ENCODE measurements at regions not wholly inside any gene's neighbourhood (a gene's known extent, or its start where the extent isn't known, plus 50 kb on each side); places are given as distances from the start of the nearest gene placed in this dataset.

DNA sequence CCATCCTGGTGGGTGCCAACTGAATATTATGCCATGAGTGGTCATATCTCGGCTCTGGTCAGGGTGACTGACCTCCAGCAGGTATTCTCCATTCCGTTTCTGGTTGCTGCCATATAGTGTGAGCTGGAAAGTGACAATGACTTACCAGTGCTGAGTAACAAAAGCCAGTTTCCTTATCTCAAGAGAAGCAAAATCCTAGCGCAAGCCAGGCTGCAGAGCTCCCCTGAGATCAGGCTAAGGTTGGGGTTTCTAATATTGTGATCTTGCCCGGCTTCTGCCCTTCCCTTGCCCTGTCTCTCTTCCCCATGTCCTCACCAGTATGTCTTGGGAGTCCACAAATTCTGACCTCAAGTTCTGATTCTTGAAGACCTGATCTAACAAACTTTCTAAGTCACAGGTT is 271.3 kb upstream of the SPTLC3 start:
- H3K9me3 ChIP-seq (ENCODE audit: insufficient read depth, low read length, severe bottlenecking): no peaks in the 10 kb centered on the region
- ATAC-seq (ENCODE audit: insufficient read depth, low read depth) (no peak), DNase-seq (no peak)
- no peaks in the 10 kb centered on the region for H3K79me2 ChIP-seq (ENCODE audit: insufficient read depth, low read length)
- no peak overlapping the region for H3K4me3 ChIP-seq (ENCODE audit: low read depth in 1 of 2, low read length in 2 of 2)
- H3K9ac ChIP-seq (ENCODE audit: low read depth, low read length): no peak overlapping the region
- H3K4me2 ChIP-seq (ENCODE audit: insufficient read depth, low read length): no peak overlapping the region
- no peaks in the 10 kb centered on the region for H3K36me3 ChIP-seq (ENCODE audit: insufficient read depth, low read length)
- no peak overlapping the region for H2AFZ ChIP-seq (ENCODE audit: low read depth, low read length)
- TF ChIP-seq EZH2 (IDR thresholded peaks at IDR 0.05; ENCODE audit: borderline replicate concordance, low read depth, low read length, severe bottlenecking): no peak
- TF ChIP-seq CTCF (IDR thresholded peaks at IDR 0.05; ENCODE audit: borderline replicate concordance, extremely low read depth, low read length, poor library complexity, severe bottlenecking): no peak
- H4K20me1 ChIP-seq (ENCODE audit: insufficient read depth, low read length): no peaks in the 10 kb centered on the region
- H3K4me1 ChIP-seq (ENCODE audit: insufficient read depth, low read length): no peaks in the 10 kb centered on the region
- peaks cover 15% of the 10 kb centered on the region for H3K27me3 ChIP-seq (ENCODE audit: insufficient read depth, low read length, poor library complexity)
- no peak overlapping the region for H3K27ac ChIP-seq (ENCODE audit: low read length)

- DNase-seq: no peak
- no peak for TF ChIP-seq EZH2 (IDR thresholded peaks at IDR 0.05; ENCODE audit: borderline replicate concordance, low read depth, low read length, severe bottlenecking)
- TF ChIP-seq CTCF (IDR thresholded peaks at IDR 0.05; ENCODE audit: borderline replicate concordance, extremely low read depth, low read length, poor library complexity, severe bottlenecking): no peak
- no peaks in the 10 kb centered on the region for H3K9me3 ChIP-seq (ENCODE audit: insufficient read depth, low read length, severe bottlenecking)
- no peaks in the 10 kb centered on the region for H3K36me3 ChIP-seq (ENCODE audit: insufficient read depth, low read length)
- no peaks in the 10 kb centered on the region for H3K4me1 ChIP-seq (ENCODE audit: insufficient read depth, low read length)
- ATAC-seq (ENCODE audit: insufficient read depth, low read depth): no peak
- no peak overlapping the region for H3K9ac ChIP-seq (ENCODE audit: low read depth, low read length)
- H3K27ac ChIP-seq (ENCODE audit: low read length): no peak overlapping the region
- H3K4me3 ChIP-seq (ENCODE audit: low read depth in 1 of 2, low read length in 2 of 2): no peak overlapping the region
- no peak overlapping the region for H3K4me2 ChIP-seq (ENCODE audit: insufficient read depth, low read length)
- H4K20me1 ChIP-seq (ENCODE audit: insufficient read depth, low read length): no peaks in the 10 kb centered on the region
- H3K27me3 ChIP-seq (ENCODE audit: insufficient read depth, low read length, poor library complexity): peaks cover 15% of the 10 kb centered on the region
- H2AFZ ChIP-seq (ENCODE audit: low read depth, low read length): no peak overlapping the region
- no peaks in the 10 kb centered on the region for H3K79me2 ChIP-seq (ENCODE audit: insufficient read depth, low read length)
Observed at GRCh38 chr20:12737900-12738299, 270.9 kb upstream of the SPTLC3 start.

GRCh38 chr20:12740647-12741046 is 268.1 kb upstream of the SPTLC3 start:
- Histone ChIP-seq H3K27me3 (ENCODE audit: insufficient read depth, low read length, poor library complexity) (peaks cover 10% of the 10 kb centered on the region), H3K36me3 (ENCODE audit: insufficient read depth, low read length) (no peaks in the 10 kb centered on the region), H3K9me3 (ENCODE audit: insufficient read depth, low read length, severe bottlenecking) (no peaks in the 10 kb centered on the region), H3K4me1 (ENCODE audit: insufficient read depth, low read length) (no peaks in the 10 kb centered on the region), H2AFZ (ENCODE audit: low read depth, low read length) (no peak overlapping the region), H3K9ac (ENCODE audit: low read depth, low read length) (no peak overlapping the region), H4K20me1 (ENCODE audit: insufficient read depth, low read length) (no peaks in the 10 kb centered on the region), H3K27ac (ENCODE audit: low read length) (no peak overlapping the region), H3K79me2 (ENCODE audit: insufficient read depth, low read length) (no peaks in the 10 kb centered on the region), H3K4me3 (ENCODE audit: low read depth in 1 of 2, low read length in 2 of 2) (no peak overlapping the region), H3K4me2 (ENCODE audit: insufficient read depth, low read length) (no peak overlapping the region)
- DNase-seq (no peak), ATAC-seq (ENCODE audit: insufficient read depth, low read depth) (no peak)
- no peak for TF ChIP-seq CTCF (IDR thresholded peaks at IDR 0.05; ENCODE audit: borderline replicate concordance, extremely low read depth, low read length, poor library complexity, severe bottlenecking)
- no peak for TF ChIP-seq EZH2 (IDR thresholded peaks at IDR 0.05; ENCODE audit: borderline replicate concordance, low read depth, low read length, severe bottlenecking)

DNA sequence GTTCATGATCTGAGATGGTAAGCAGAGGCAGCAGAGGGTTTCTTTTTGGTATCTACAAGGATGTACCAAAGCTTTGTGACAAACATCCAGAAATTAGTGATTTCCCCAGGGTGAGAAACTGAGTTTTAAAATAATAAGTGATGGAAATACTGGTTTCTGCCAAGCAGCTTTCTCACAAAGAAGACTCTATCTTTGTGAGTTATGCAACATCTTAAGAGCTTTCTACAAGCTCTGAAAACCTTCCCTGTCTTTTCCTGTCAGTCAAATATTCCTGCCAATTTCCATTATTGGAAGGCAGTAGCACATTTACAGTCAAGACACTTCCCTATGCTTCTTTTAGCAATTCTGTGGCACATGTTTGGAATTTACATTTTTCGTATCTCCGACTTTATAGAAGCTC is 264.7 kb upstream of the SPTLC3 start:
- no peak overlapping the region for H3K27ac ChIP-seq (ENCODE audit: low read length)
- no peak overlapping the region for H3K4me2 ChIP-seq (ENCODE audit: insufficient read depth, low read length)
- H3K36me3 ChIP-seq (ENCODE audit: insufficient read depth, low read length): no peaks in the 10 kb centered on the region
- peaks cover 3% of the 10 kb centered on the region for H3K27me3 ChIP-seq (ENCODE audit: insufficient read depth, low read length, poor library complexity)
- H3K4me3 ChIP-seq (ENCODE audit: low read depth in 1 of 2, low read length in 2 of 2): no peak overlapping the region
- no peak for DNase-seq
- H3K79me2 ChIP-seq (ENCODE audit: insufficient read depth, low read length): no peaks in the 10 kb centered on the region
- H3K4me1 ChIP-seq (ENCODE audit: insufficient read depth, low read length): no peaks in the 10 kb centered on the region
- ATAC-seq (ENCODE audit: insufficient read depth, low read depth): no peak
- no peak for TF ChIP-seq CTCF (IDR thresholded peaks at IDR 0.05; ENCODE audit: borderline replicate concordance, extremely low read depth, low read length, poor library complexity, severe bottlenecking)
- no peak for TF ChIP-seq EZH2 (IDR thresholded peaks at IDR 0.05; ENCODE audit: borderline replicate concordance, low read depth, low read length, severe bottlenecking)
- no peaks in the 10 kb centered on the region for H3K9me3 ChIP-seq (ENCODE audit: insufficient read depth, low read length, severe bottlenecking)
- H3K9ac ChIP-seq (ENCODE audit: low read depth, low read length): no peak overlapping the region
- H4K20me1 ChIP-seq (ENCODE audit: insufficient read depth, low read length): no peaks in the 10 kb centered on the region
- no peak overlapping the region for H2AFZ ChIP-seq (ENCODE audit: low read depth, low read length)
